Fibroblast of pulmonary artery (primary cell): ENCODE measurements at regions not wholly inside any gene's neighbourhood (a gene's known extent, or its start where the extent isn't known, plus 50 kb on each side); places are given as distances from the start of the nearest gene placed in this dataset.

Experiments
- DNase-seq: peaks from one replicate; pipeline ENCODE4 v3.0.0-alpha.2; 2010; ENCODE audit warnings: low read depth
- H3K4me3 ChIP-seq: replicated peaks from 2 replicates; pipeline ENCODE4 v1.5.1; 2011; ENCODE audit warnings: low read depth, mild to moderate bottlenecking, control low read depth, low read length, moderate library complexity
- TF ChIP-seq, protein P1 (sequence below): IDR thresholded peaks from 2 replicates; pipeline ENCODE4 v1.5.1; 2011; ENCODE audit warnings: mild to moderate bottlenecking, control low read depth, low read length, inconsistent platforms; ENCODE audit errors: missing control alignments

DNA sequence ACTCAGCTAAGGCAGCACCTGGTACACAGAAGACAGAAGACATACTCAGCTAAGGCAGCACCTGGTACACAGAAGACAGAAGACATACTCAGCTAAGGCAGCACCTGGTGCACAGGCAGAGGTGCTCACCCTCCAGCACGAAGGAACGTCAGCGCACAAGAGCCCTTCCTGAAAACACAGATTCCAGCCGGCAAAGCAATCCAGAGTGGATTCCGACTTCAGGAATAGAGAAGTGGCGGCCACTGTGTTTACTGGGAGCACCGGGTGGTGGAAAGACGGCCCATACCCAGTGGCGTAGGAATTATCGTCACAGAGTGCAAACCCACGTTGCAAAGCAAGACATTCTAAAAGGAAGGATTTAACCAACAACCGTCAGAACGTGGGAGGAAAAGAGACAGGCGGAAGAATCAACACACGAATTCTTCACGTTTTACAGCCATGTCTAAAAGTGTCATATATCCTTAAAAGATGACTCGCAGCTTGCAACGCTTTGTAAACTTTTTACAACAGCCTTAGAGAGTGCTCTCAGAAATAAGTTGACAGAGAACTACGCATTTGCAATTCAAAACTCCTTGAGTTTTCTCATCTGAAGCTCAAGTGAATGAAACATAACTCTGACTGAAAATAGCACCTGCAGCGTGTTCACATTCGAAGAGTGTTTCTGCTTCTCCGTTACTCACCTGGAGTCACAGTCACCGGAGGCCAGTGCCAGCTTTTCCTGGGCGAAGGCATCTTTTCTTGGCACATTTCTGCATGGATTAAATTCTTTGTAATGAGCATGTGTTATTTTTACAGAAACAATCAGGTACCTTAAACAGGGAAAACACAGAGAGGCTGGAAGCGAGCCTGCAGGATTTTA is 55.8 kb upstream of the GALNT9 start:
- no peak for DNase-seq
- H3K4me3 ChIP-seq = no peak overlapping the region
- TF ChIP-seq, protein P1, sequence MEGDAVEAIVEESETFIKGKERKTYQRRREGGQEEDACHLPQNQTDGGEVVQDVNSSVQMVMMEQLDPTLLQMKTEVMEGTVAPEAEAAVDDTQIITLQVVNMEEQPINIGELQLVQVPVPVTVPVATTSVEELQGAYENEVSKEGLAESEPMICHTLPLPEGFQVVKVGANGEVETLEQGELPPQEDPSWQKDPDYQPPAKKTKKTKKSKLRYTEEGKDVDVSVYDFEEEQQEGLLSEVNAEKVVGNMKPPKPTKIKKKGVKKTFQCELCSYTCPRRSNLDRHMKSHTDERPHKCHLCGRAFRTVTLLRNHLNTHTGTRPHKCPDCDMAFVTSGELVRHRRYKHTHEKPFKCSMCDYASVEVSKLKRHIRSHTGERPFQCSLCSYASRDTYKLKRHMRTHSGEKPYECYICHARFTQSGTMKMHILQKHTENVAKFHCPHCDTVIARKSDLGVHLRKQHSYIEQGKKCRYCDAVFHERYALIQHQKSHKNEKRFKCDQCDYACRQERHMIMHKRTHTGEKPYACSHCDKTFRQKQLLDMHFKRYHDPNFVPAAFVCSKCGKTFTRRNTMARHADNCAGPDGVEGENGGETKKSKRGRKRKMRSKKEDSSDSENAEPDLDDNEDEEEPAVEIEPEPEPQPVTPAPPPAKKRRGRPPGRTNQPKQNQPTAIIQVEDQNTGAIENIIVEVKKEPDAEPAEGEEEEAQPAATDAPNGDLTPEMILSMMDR = no peak

DNA sequence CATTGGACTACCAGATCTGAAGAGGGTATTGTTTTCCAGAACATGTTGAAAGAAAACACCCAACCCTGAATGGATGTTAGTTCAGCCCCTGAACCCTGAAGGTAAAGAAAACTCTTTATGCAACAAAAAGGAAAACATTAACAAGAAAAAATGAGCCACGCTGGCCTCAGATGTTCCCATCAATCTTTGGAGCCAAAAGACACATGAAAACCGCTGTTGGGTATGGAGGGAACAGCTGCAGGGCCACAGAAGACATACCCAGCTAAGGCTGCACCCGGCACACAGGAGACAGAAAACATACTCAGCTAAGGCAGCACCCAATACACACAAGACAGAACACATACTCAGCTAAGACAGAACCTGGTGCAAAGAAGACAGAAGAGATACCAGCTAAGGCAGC is 51.3 kb upstream of the GALNT9 start:
- H3K4me3 ChIP-seq = no peak overlapping the region
- TF ChIP-seq, protein P1 = no peak
- no peak for DNase-seq

DNA sequence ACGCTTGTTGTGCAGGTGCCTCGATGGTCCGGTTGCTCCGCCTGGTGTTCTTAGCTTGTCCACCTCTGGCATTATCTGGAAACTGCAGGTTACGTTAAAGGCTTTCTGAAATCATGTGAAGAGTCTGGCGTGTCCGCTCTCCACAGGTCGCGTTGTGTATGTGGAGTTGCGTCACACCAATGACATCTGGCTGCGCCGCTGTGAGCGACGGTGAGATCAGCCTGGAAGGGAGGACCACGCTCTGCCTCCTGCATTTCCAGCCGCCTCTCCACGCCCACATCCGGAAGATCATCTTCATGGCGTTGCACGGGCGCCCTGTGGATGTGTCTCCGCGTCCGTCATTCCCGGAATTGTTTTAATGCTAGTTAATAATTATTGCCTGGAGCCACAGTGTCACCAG is 50.6 kb upstream of the GALNT9 start:
- TF ChIP-seq, protein P1 = no peak
- no peak overlapping the region for H3K4me3 ChIP-seq
- no peak for DNase-seq

DNA sequence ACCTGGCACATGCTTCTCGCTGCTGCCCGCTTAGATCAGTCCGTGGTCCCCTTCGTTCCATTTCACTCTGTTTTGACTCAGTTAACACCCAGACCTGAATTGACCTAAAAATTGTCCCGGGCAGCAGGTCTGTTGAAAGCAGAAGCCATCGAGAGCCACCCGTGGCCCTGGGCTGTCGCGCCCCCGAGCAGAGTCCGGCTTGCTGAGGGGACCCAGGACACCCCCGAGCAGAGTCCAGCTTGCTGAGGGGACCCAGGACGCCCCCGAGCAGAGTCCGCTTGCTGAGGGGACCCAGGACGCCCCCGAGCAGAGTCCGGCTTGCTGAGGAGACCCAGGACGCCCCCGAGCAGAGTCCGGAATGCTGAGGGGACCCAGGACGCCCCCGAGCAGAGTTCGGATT is 50.2 kb upstream of the GALNT9 start:
- TF ChIP-seq, protein P1 = no peak
- H3K4me3 ChIP-seq = no peak overlapping the region
- DNase-seq = no peak
